Vagina (tissue), 2 donors: ENCODE measurements at regions not wholly inside any gene's neighbourhood (a gene's known extent, or its start where the extent isn't known, plus 50 kb on each side); places are given as distances from the start of the nearest gene placed in this dataset.

Experiments
- POLR2A ChIP-seq, 2 donors: fragments of 450-650 bp; IDR thresholded peaks; one replicate each; pipeline ENCODE4 v1.6.1; 2017; ENCODE audit warnings: antibody characterized with exemption in 2 of 2, mild to moderate bottlenecking in 2 of 2, moderate library complexity in 2 of 2
- POLR2AphosphoS5 ChIP-seq, 2 donors: sonication (generic); formaldehyde crosslinking; IDR thresholded peaks; one replicate each; pipeline ENCODE4 v1.9.0; 2017; ENCODE audit warnings: antibody characterized with exemption in 2 of 2, mild to moderate bottlenecking in 2 of 2, low read depth in 1 of 2; ENCODE audit not compliant: insufficient read depth in 1 of 2
- TF ChIP-seq, protein P1 (sequence below), 3 experiments: fragments of 450-650 bp in 2 of 3; fragments of 200-600 bp in 1 of 3; sonication (generic) in 1 of 3; IDR thresholded peaks; one replicate each; pipeline ENCODE4 v1.5.1; 2017 to 2019; ENCODE audit warnings: antibody characterized with exemption in 3 of 3, mild to moderate bottlenecking in 2 of 3, moderate library complexity in 2 of 3

DNA sequence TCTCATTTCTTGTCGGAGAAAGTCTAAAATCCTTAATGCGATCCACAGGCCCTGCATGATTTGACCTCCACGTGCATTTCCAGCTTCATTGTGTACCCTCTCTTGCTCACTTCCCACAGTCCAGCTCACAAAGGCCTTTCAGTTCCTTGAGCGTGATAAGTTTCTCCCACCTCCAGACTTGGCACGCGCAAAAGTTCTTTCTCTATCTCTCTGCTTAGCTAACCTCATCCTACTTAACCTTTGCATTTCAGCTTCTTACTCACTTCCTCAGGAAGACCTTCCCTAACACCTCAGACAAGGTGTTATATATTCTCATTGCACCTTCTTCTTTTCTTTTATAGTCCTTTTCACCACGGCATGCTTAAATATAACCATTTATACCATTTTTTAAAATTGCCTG lies 124.8 kb upstream of the XPO1 start:
- TF ChIP-seq, protein P1, sequence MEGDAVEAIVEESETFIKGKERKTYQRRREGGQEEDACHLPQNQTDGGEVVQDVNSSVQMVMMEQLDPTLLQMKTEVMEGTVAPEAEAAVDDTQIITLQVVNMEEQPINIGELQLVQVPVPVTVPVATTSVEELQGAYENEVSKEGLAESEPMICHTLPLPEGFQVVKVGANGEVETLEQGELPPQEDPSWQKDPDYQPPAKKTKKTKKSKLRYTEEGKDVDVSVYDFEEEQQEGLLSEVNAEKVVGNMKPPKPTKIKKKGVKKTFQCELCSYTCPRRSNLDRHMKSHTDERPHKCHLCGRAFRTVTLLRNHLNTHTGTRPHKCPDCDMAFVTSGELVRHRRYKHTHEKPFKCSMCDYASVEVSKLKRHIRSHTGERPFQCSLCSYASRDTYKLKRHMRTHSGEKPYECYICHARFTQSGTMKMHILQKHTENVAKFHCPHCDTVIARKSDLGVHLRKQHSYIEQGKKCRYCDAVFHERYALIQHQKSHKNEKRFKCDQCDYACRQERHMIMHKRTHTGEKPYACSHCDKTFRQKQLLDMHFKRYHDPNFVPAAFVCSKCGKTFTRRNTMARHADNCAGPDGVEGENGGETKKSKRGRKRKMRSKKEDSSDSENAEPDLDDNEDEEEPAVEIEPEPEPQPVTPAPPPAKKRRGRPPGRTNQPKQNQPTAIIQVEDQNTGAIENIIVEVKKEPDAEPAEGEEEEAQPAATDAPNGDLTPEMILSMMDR (IDR thresholded peaks at IDR 0.05) = no peak
- TF ChIP-seq POLR2A (IDR thresholded peaks at IDR 0.05) = no peak
- no peak for TF ChIP-seq POLR2AphosphoS5 (IDR thresholded peaks at IDR 0.05; ENCODE audit: insufficient read depth in 1 of 2, low read depth in 1 of 2)
